ENCODE measurements at regions not wholly inside any gene's neighbourhood (a gene's known extent, or its start where the extent isn't known, plus 50 kb on each side); places are given as distances from the start of the nearest gene placed in this dataset.

DNA sequence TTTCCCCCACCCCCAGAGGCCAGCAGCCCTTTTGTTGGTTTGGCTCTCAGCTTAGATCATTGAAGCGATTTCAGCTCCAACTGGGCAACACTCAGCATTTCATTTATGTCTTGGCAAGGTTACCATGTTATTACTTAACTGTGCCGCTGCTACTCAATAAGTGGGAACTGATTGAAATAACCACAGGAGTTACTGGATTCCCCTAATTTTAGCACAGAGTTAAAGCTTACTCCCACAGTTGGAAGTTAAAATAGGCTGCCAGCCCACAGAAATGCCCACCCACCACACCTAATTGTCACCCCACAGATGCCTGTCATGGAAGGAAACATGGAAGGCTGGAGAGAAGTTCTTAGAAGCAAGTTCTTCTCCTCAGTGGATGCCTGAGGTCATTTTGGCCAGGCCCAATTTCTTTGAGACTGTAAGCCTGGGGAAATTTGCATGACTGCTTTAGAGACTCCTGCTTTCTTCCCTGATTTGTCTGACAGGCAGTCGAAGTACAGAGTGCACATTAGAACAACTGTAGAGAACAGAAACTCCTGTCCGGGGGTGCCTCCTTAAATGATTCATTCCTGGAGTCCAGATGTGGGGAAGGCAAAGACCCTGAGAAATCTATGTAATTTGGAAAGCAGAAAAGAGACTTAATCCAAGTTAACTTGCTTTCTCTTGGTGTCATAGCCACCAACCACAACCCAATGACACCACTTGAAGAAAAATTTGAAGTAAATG, 370.0 kb downstream of the ZSWIM6 start:
- TF ChIP-seq, protein P1, sequence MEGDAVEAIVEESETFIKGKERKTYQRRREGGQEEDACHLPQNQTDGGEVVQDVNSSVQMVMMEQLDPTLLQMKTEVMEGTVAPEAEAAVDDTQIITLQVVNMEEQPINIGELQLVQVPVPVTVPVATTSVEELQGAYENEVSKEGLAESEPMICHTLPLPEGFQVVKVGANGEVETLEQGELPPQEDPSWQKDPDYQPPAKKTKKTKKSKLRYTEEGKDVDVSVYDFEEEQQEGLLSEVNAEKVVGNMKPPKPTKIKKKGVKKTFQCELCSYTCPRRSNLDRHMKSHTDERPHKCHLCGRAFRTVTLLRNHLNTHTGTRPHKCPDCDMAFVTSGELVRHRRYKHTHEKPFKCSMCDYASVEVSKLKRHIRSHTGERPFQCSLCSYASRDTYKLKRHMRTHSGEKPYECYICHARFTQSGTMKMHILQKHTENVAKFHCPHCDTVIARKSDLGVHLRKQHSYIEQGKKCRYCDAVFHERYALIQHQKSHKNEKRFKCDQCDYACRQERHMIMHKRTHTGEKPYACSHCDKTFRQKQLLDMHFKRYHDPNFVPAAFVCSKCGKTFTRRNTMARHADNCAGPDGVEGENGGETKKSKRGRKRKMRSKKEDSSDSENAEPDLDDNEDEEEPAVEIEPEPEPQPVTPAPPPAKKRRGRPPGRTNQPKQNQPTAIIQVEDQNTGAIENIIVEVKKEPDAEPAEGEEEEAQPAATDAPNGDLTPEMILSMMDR (IDR thresholded peaks at IDR 0.05) = no peak
- TF ChIP-seq POLR2A (IDR thresholded peaks at IDR 0.05) = no peak
